ENCODE measurements at regions not wholly inside any gene's neighbourhood (a gene's known extent, or its start where the extent isn't known, plus 50 kb on each side); places are given as distances from the start of the nearest gene placed in this dataset.
"Not testable (repeated sequence)": the region's sequence is repeated elsewhere in the genome, so short reads cannot be mapped to it uniquely, and the experiment has no call there.

DNA sequence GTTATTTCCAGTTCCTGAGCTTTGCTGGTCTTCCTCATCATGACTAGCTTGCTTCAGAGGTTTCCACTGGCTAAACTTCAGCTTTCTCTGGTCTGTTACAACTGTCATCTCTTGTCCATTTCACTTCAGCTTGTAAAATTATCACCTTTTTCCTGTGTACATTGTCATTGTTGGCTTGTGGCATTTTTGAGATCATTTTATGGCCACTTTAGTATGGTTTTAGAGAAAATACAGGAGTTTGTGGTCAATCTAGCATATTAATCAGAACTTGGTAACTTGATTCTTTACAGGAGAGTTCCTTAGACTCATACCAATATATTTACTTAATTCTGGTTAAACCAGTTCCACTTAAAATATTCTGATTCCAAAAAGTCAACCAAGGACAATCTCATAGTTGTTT is 235.9 kb upstream of the KITLG start:
- TF ChIP-seq POLR2A (IDR thresholded peaks at IDR 0.05): no peak
- TF ChIP-seq, protein P1, sequence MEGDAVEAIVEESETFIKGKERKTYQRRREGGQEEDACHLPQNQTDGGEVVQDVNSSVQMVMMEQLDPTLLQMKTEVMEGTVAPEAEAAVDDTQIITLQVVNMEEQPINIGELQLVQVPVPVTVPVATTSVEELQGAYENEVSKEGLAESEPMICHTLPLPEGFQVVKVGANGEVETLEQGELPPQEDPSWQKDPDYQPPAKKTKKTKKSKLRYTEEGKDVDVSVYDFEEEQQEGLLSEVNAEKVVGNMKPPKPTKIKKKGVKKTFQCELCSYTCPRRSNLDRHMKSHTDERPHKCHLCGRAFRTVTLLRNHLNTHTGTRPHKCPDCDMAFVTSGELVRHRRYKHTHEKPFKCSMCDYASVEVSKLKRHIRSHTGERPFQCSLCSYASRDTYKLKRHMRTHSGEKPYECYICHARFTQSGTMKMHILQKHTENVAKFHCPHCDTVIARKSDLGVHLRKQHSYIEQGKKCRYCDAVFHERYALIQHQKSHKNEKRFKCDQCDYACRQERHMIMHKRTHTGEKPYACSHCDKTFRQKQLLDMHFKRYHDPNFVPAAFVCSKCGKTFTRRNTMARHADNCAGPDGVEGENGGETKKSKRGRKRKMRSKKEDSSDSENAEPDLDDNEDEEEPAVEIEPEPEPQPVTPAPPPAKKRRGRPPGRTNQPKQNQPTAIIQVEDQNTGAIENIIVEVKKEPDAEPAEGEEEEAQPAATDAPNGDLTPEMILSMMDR (IDR thresholded peaks at IDR 0.05): no peak
- DNase-seq (ENCODE audit: low spot score in 2 of 2): no peak
- no peak overlapping the region for H3K4me3 ChIP-seq (ENCODE audit: low read depth, poor library complexity, severe bottlenecking)
- intact Hi-C loops (cut with DNase I; ENCODE audit: low total_unique reads): no loop called here

DNA sequence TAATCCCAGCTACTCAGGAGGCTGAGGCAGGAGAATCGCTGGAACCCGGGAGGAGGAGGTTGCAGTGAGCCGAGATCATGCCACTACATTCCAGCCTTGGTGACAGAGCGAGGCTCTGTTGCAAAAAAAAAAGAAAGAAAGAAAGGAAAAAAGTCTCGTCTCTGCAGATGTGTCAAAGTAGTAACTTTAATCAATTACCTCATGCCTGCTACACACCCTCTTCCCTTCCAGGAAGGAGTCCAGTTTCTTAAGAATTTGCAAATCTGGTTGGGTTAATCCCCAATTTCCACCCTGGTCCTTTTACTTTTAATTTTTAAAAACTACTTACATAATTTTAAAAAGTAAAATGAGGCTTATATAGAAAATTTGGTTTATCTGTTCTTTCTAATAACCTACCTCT is 234.5 kb upstream of the KITLG start:
- intact Hi-C loops (cut with DNase I; ENCODE audit: low total_unique reads): no loop called here
- TF ChIP-seq, protein P1 (IDR thresholded peaks at IDR 0.05): no peak
- no peak for TF ChIP-seq POLR2A (IDR thresholded peaks at IDR 0.05)
- no peak for DNase-seq (ENCODE audit: low spot score in 2 of 2)
- WGBS, 2 donors: 35 to 46% methylated on average over 5 of the region's 5 CpGs
- no peak overlapping the region for H3K4me3 ChIP-seq (ENCODE audit: low read depth, poor library complexity, severe bottlenecking)

DNA sequence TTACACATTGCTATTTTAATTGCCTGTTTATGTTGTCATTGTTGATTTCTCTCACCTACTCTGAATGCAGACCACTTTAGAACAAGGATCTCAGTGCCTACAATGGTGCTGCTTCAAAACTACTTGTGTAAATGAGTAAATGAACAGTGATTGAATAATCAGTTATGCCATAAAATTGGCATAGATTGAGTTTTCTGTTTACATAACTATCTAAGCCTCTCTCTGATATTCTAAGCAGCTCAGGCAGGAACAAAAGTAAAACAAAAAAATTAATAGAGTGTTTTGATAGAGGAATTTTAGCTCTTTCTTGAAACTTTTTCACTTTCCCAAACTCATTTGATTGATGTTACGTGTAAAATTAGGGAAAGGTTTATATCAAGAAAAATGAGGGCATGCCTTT is 232.3 kb upstream of the KITLG start:
- TF ChIP-seq POLR2A (IDR thresholded peaks at IDR 0.05): no peak
- TF ChIP-seq, protein P1 (IDR thresholded peaks at IDR 0.05): no peak
- intact Hi-C loops (cut with DNase I; ENCODE audit: low total_unique reads): no loop called here
- WGBS, 2 donors: 96 to 98% methylated on average over 1 of the region's 1 CpG
- DNase-seq (ENCODE audit: low spot score in 2 of 2): no peak
- no peak overlapping the region for H3K4me3 ChIP-seq (ENCODE audit: low read depth, poor library complexity, severe bottlenecking)

DNA sequence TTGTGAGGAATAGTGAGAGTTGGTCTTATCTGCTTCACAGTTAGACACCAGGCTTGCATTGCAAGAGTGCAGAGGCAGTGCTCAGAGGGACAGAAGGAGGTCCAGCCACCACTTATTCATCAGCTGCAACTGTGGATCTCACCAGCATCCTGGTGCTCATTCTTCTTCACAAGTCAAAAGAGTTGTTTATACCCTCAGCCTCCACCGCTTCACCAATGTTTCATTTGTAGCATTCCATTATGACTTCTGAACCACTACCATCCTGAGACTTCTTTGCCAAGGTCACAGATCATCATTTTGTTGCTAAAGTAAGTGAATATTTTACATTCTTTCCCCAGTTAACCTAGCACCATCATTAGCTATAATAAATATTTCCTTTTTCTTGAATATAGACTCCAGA is 230.5 kb upstream of the KITLG start:
- no peak overlapping the region for H3K4me3 ChIP-seq (ENCODE audit: low read depth, poor library complexity, severe bottlenecking)
- no peak for DNase-seq (ENCODE audit: low spot score in 2 of 2)
- intact Hi-C loops (cut with DNase I; ENCODE audit: low total_unique reads): no loop called here
- no peak for TF ChIP-seq POLR2A (IDR thresholded peaks at IDR 0.05)
- TF ChIP-seq, protein P1 (IDR thresholded peaks at IDR 0.05): no peak
- WGBS, 2 donors: 96 to 100% methylated on average over 1 of the region's 1 CpG

DNA sequence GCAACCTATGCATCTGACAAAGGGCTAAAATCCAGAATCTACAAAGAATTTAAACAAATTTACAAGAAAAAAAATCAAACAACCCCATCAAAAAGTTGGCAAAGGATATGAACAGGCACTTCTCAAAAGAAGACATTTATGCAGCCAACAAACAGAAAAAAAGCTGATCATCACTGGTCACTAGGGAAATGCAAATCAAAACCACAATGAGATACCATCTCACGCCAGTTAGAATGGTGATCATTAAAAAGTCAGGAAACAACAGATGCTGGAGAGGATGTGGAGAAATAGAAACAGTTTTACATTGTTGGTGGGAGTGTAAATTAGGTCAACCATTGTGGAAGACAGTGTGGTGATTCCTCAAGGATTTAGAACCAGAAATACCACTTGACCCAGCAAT is 229.6 kb upstream of the KITLG start:
- DNase-seq (ENCODE audit: low spot score in 2 of 2); H3K4me3 ChIP-seq (ENCODE audit: low read depth, poor library complexity, severe bottlenecking); intact Hi-C loops (cut with DNase I; ENCODE audit: low total_unique reads): not testable (repeated sequence)
- WGBS, 2 donors: 53 to 54% methylated on average over 1 of the region's 1 CpG

DNA sequence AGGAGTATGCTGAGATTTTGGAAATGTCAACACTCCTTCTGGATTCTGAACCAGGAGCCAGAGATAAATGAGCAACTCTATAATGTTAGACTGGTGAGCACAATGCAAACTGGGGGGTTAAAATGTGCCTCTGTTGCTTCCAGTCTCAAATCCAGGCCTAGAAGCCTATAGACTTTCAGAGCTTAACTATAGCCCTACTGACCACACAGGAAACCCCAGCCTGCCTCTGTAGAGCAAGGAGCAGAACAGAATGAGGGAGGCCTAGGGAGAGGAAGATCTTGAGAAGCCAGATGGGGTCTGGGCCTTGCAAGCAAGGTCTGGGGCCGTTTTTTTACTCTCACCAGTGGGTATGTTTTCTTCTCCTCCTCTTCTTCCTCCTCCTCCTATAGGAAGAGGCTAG is 225.4 kb upstream of the KITLG start:
- TF ChIP-seq, protein P1 (IDR thresholded peaks at IDR 0.05): no peak
- no peak for TF ChIP-seq POLR2A (IDR thresholded peaks at IDR 0.05)
- DNase-seq (ENCODE audit: low spot score in 2 of 2): no peak
- H3K4me3 ChIP-seq (ENCODE audit: low read depth, poor library complexity, severe bottlenecking): no peak overlapping the region
- intact Hi-C loops (cut with DNase I; ENCODE audit: low total_unique reads): no loop called here
- 44 to 47% methylated on average over 1 of the region's 1 CpG for WGBS, 2 donors

All from lower leg skin (tissue), 4 donors.